Nephron (organoid): ENCODE measurements at regions not wholly inside any gene's neighbourhood (a gene's known extent, or its start where the extent isn't known, plus 50 kb on each side); places are given as distances from the start of the nearest gene placed in this dataset.
A peak's percentile ranks its signal among the peaks of the same experiment; 100 is the strongest.

Experiments
- H3K27ac Mint-ChIP-seq, 3 experiments: 2 replicates each; pipeline ENCODE4 v1.8.0; 2020; ENCODE audit warnings: mixed read lengths in 3 of 3, mild to moderate bottlenecking in 2 of 3, moderate library complexity in 1 of 3
- H3K27me3 Mint-ChIP-seq: 2 replicates; pipeline ENCODE4 v1.8.0; 2021; ENCODE audit warnings: low read depth, mild to moderate bottlenecking, moderate library complexity, mixed read lengths
- H3K36me3 Mint-ChIP-seq: 2 replicates; pipeline ENCODE4 v1.8.0; 2020; ENCODE audit warnings: low read depth, mixed read lengths
- H3K4me1 Mint-ChIP-seq: 2 replicates; pipeline ENCODE4 v1.8.0; 2020; ENCODE audit warnings: mixed read lengths
- H3K4me3 Mint-ChIP-seq, 3 experiments: 2 replicates each; pipeline ENCODE4 v1.8.0; 2020; ENCODE audit warnings: mild to moderate bottlenecking in 3 of 3, mixed read lengths in 3 of 3, moderate library complexity in 2 of 3
- H3K9me3 Mint-ChIP-seq: 2 replicates; pipeline ENCODE4 v1.8.0; 2020; ENCODE audit warnings: mixed read lengths
- CTCF ChIP-seq, 3 experiments: fragments of 200-600 bp; sonication (generic); IDR thresholded peaks; one replicate each; pipeline ENCODE4 v1.5.0; 2021; ENCODE audit warnings: antibody characterized with exemption in 3 of 3; ENCODE audit not compliant: unreplicated experiment in 3 of 3

GRCh38 chr7:340979-341694 is 51.2 kb downstream of the FOXL3 start:
- TF ChIP-seq CTCF (IDR thresholded peaks at IDR 0.05; ENCODE audit: unreplicated experiment in 3 of 3), result no peak
- Mint-ChIP-seq H3K27me3 (peaks cover 26% of the 10 kb centered on the region), H3K4me3 (no peak overlapping the region), H3K36me3 (no peaks in the 10 kb centered on the region), H3K9me3 (peaks cover 3% of the 10 kb centered on the region), H3K4me1 (peaks cover 15% of the 10 kb centered on the region), H3K27ac (no peak overlapping the region)

GRCh38 chr7:341841-342638 is 52.1 kb downstream of the FOXL3 start:
- H3K27ac Mint-ChIP-seq, result peak overlapping the region in 1 of 3 experiments; percentile 45
- H3K36me3 Mint-ChIP-seq, result no peaks in the 10 kb centered on the region
- H3K4me3 Mint-ChIP-seq, result no peak overlapping the region
- H3K4me1 Mint-ChIP-seq, result peaks cover 15% of the 10 kb centered on the region
- H3K27me3 Mint-ChIP-seq, result peaks cover 26% of the 10 kb centered on the region
- H3K9me3 Mint-ChIP-seq, result peaks cover 3% of the 10 kb centered on the region
- no peak for TF ChIP-seq CTCF (IDR thresholded peaks at IDR 0.05; ENCODE audit: unreplicated experiment in 3 of 3)

- peaks cover 15% of the 10 kb centered on the region for H3K4me1 Mint-ChIP-seq
These were observed 52.8 kb downstream of the FOXL3 start for GRCh38 chr7:342681-343216.

GRCh38 chr7:343227-343822 is 53.4 kb downstream of the FOXL3 start:
- TF ChIP-seq CTCF (IDR thresholded peaks at IDR 0.05; ENCODE audit: unreplicated experiment in 3 of 3), result no peak
- no peak overlapping the region for H3K4me3 Mint-ChIP-seq
- no peaks in the 10 kb centered on the region for H3K36me3 Mint-ChIP-seq
- H3K27ac Mint-ChIP-seq, result peak overlapping the region; percentile 38 to 71 (median 53)
- H3K9me3 Mint-ChIP-seq, result peaks cover 3% of the 10 kb centered on the region
- peaks cover 18% of the 10 kb centered on the region for H3K27me3 Mint-ChIP-seq
- peaks cover 15% of the 10 kb centered on the region for H3K4me1 Mint-ChIP-seq

More at GRCh38 chr7:342681-343216, 52.8 kb downstream of the FOXL3 start:
- Mint-ChIP-seq H3K36me3 (no peaks in the 10 kb centered on the region), H3K27ac (peak overlapping the region in 1 of 3 experiments; percentile 45), H3K4me3 (peak overlapping the region in 1 of 3 experiments; percentile 38), H3K9me3 (peaks cover 3% of the 10 kb centered on the region), H3K27me3 (peaks cover 23% of the 10 kb centered on the region)
- TF ChIP-seq CTCF (IDR thresholded peaks at IDR 0.05; ENCODE audit: unreplicated experiment in 3 of 3), result no peak

- H3K27me3 Mint-ChIP-seq, result peaks cover 21% of the 10 kb centered on the region
- H3K9me3 Mint-ChIP-seq, result peaks cover 3% of the 10 kb centered on the region
- no peaks in the 10 kb centered on the region for H3K36me3 Mint-ChIP-seq
- peaks cover 15% of the 10 kb centered on the region for H3K4me1 Mint-ChIP-seq
- H3K27ac Mint-ChIP-seq, result peak overlapping the region; percentile 38 to 71 (median 53)
- no peak overlapping the region for H3K4me3 Mint-ChIP-seq
- TF ChIP-seq CTCF (IDR thresholded peaks at IDR 0.05; ENCODE audit: unreplicated experiment in 3 of 3), result no peak
These were observed 54.1 kb downstream of the FOXL3 start for GRCh38 chr7:343864-344607.
